AG10803 (cell line): ENCODE measurements at regions not wholly inside any gene's neighbourhood (a gene's known extent, or its start where the extent isn't known, plus 50 kb on each side); places are given as distances from the start of the nearest gene placed in this dataset.

Experiments
- DNase-seq: peaks from one replicate; pipeline ENCODE4 v3.0.0; 2010; ENCODE audit warnings: low read depth
- H3K4me3 ChIP-seq: 2 replicates; pipeline ENCODE4 v1.5.1; 2011; ENCODE audit warnings: mild to moderate bottlenecking, low read length, control low read depth
- CTCF ChIP-seq: conservative IDR thresholded peaks from 2 replicates; pipeline ENCODE4 v1.5.1; 2011; ENCODE audit warnings: mild to moderate bottlenecking, low read length, control low read depth, inconsistent platforms

- H3K4me3 ChIP-seq: no peak overlapping the region
- DNase-seq: no peak
- TF ChIP-seq CTCF: no peak
These were observed 234.1 kb downstream of the RSL24D1 start for GRCh38 chr15:54962637-54963036.

- H3K4me3 ChIP-seq: no peak overlapping the region
- no peak for DNase-seq
- no peak for TF ChIP-seq CTCF
These were observed 236.5 kb downstream of the RSL24D1 start for GRCh38 chr15:54960266-54960665.

DNA sequence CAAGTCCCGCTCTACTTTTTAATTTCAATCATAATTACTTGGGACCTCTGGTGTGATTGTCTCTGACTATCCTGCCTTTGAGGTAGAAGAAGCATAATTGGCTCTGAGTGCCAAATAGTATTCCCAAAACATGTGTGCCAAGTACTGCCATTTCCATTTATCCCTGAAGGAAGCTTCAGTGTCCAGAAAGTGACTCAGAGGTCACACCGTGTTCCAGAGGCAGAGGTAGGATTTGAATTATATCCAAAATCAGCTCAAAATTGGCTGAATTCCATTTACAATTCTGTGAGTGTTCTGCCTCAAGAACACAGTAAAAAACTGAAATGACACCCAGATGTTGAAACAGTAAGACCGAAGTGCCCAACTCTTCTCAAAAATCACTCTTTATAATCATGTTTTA, 255.3 kb downstream of the RSL24D1 start:
- no peak for TF ChIP-seq CTCF
- DNase-seq: no peak
- H3K4me3 ChIP-seq: no peak overlapping the region

GRCh38 chr15:54917312-54917711, 279.4 kb downstream of the RSL24D1 start:
- H3K4me3 ChIP-seq: no peak overlapping the region
- DNase-seq: no peak
- TF ChIP-seq CTCF: no peak

DNA sequence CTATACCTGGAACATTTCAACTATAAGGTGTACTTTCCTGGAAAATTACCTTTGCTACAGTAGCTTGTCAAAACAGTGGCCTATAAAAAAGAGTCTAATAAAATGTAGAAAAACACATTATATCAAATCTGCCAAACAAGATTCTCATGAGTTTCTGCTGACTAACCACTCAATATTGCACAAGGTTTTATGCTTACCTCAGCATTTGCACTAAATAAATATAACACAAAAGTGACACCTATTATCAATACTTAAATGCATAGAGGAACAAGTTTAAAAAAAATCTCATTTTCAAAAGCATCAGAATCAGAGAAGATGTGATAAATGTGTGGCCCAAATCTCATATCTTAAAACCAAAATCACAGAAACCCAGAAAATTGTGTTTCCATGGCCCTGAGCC, 281.4 kb downstream of the RSL24D1 start:
- no peak for TF ChIP-seq CTCF
- no peak overlapping the region for H3K4me3 ChIP-seq
- DNase-seq: no peak

DNA sequence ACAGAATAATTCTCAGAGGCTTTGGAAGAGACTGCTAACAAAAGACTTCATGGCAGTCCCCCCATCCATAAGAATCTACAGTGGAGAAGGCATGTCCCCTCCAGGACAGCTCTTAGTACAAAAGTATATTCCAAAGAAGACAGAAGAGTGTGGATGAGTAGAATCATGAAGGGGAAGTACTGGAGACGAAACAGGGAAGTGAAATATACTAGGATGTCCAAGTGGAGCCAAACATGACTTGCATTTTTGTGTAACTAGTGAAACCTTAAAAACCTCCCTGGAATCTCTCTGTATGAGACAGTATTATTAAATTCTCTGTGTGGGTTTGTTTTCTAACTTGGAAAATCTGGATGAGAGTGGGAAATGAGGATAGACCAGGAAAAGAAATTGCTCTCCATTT, 312.4 kb downstream of the RSL24D1 start:
- no peak for DNase-seq
- H3K4me3 ChIP-seq: no peak overlapping the region
- TF ChIP-seq CTCF: no peak

DNA sequence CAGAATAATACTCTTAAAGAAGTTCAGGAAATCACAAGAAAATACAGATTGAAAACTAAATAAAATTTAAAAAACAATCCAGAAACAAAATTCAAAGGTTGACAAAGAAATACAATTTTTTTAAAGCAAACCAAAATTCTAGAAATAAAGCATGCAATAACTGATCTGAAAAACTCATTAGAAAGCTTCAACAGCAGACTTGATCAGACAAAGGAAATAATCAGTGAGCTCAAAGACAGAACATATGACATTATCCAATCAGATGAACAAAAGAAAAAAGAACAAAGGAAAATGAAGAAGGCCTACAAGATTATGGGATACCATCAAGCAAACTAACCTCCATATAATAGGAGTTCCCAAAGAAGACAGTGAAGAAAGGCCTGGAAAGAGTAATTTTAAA, 336.8 kb downstream of the RSL24D1 start:
- DNase-seq: no peak
- no peak for TF ChIP-seq CTCF
- no peak overlapping the region for H3K4me3 ChIP-seq
